DMS153 treated with DMSO at 0.1 percent for 48 hours (cell line): ENCODE measurements at regions not wholly inside any gene's neighbourhood (a gene's known extent, or its start where the extent isn't known, plus 50 kb on each side); places are given as distances from the start of the nearest gene placed in this dataset.

ENCODE experiments used
- DNase-seq: peaks from one replicate; lab custom pipeline; 2025; ENCODE audit not compliant: unreplicated experiment; lab: John Stamatoyannopoulos, UW

DNA sequence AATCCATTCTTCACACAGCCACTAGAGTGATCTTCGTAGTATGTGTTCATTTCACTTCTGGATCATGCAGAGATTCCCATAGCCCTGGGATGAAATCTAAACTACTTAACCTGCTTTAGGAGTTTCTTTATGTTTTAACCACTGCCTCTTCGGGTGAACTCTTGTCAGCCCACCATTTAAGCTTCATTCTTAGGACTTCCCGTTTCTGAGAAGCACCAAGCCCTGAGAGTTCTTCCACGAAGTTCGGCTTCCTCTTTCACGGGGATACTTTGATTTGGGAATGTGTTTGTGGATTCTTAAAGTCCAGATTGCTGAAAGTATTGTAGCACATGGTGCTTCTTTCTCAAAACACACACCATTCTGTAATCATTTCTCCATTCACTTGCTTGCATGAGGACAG is 205.0 kb downstream of the UBE2E3 start:
- DNase-seq, result no peak

DNA sequence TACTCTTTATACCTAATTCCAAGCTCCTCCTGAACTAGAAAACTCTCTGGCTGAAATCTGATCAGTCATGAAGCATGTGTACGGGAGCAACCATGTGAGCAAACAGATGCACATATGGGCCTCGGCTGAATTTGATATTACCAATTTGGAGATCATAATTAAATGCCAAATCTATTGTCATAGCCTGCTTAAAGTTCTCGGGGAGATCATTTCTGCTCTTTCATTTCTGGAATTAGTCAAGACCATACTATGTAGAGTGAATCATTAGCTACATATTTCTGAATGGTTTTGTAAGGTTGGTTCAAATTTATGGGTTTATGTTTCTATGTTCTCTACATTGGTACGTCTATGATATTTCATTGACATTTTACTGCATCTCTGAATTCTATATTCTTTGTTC is 205.5 kb downstream of the UBE2E3 start:
- DNase-seq, result no peak

DNA sequence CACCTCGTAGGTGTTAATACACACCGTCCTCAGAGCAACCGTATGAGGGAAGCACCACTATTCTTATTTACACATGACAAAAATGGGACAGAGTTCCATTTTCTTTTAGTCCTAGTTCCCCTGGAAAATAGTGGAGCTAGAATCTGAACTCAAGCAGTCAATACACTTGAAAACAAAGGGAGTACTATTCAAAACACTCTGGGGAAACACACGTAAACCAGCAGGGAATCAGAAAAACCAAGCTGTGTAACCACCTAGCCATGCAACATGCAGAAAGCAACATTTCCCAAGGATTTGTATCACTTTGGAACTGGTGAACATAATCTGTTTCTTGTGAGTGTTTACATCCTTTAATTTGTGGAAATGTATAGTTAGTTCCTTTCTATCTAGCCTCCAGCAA is 208.2 kb downstream of the UBE2E3 start:
- DNase-seq, result no peak

DNA sequence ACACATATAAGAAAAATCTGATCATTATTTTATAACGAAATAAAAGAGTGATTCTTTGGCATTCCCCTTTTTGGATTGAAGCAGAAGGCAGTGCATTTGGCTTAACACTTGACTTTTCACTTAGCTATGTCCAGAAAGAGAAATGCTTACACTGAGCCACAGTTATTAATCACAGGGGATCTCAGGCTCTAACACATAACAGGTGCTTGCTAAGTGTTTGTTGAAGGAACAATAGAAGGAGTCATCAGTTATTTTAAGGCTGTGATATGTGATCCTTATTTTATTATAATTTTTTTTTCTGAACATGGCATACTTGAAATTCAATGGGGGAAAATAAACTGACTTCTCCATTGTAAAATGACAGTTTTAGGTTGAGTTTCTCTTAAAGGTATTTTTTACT is 209.5 kb downstream of the UBE2E3 start:
- no peak for DNase-seq

DNA sequence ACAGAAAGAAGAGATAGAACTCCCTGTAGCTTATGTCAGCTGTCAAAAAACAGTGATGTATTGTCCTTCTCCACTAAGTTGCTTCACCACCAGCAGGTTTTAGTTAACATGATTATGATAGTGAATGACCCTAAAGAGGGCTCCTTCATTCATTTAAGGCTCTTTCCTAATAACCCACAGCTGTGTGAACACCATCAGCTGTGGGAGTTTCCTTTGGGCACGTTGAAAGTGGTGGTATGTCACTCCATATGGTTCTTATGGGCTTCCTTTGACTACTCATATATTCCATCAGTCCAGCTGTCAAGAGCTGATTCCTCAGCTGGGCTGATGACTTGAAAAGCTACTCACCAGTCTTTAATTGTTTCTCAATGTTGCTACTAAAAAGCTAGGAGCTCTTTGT is 210.3 kb downstream of the UBE2E3 start:
- no peak for DNase-seq

DNA sequence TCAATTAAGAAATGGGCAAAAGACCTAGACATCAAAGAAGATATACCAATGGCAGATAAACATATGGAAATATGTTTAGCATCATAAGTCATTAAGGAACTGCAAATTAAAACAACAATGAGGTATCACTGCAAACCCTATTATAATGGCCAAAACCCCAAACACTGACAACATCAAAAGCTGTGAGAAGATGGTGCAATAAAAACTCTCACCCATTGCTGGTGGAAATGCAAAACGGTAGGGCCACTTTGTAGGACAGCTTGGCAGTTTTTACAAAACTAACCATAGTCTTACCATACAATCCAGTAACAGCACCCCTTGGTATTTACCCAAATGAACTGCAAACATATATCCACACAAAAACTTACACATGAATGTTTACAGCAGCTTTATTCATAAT is 213.1 kb downstream of the UBE2E3 start:
- no peak for DNase-seq

DNA sequence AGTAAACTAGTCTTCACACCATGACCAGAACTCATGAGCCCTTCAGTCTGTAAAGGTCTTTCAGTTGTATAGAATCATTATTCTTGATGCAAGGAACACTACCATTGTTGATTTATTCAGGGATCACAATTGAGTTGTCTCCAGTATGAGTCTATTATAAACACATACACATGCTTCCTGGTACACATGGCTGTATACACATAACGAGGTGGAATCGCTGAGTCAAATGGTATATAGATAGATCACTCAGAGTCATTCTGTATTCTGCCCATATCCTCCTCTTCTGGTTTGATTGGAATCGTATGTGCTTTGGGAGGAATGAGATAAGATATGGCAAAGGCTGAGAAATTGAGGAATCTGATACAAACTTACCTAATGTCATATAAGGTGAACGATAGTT is 216.0 kb downstream of the UBE2E3 start:
- DNase-seq, result no peak

DNA sequence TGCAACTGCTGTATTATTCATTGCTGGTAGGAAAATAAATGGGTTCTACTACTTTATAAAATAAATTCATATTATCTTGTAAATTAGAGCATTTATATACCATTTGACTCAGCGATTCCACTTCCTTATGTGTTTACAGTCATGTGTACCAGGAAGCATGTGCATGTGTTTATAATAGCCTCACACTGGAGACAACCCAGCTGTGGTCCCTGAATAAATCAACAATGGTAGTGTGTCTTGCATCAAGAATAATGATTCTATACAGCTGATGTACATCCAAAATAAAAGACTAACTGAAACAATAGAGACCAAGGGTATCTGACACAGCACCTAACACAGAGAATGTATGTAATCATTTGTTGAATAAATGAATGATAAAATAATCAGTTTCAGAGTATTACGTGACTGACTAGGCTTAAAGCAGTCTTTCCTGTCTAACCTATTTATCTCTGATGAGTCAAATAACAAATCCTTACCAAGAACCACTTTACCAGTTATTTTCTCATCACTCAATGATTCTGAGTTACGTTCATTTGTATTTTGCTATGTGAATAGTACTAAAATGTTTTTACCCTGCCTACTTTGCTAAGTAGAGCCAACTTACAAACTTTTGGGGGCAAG is 216.8 kb downstream of the UBE2E3 start:
- DNase-seq, result no peak

DNA sequence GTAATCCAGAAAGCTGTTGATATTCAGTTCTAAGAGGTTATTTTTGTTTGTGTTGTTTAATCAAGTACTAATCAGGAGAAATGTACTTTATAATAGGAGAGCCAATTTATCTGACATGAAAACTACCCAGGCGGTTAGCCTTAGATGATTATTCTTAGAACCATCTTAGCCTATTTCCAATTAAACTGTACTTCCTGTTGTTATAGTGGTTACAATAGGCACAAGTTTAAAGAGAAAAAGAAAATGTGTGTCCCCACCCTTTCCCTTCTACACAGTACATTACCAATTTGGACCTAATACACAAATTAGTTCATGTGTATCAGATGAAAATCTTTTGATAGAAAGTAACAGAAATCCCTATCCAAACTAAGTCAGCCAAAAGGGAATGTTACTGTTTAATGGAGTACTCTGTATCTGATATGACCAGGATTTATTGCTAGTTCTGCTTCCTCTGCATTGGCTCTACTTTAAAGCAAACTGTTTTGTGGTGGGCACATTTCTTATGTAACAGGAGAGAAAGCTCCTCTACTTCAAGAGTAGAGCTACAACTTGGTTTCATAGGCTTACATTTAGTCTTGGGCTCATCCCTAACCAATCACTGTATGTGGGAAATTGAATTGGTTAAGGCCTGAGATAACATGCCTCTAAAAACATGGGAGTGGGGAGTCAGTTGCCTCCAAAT is 217.9 kb downstream of the UBE2E3 start:
- no peak for DNase-seq

DNA sequence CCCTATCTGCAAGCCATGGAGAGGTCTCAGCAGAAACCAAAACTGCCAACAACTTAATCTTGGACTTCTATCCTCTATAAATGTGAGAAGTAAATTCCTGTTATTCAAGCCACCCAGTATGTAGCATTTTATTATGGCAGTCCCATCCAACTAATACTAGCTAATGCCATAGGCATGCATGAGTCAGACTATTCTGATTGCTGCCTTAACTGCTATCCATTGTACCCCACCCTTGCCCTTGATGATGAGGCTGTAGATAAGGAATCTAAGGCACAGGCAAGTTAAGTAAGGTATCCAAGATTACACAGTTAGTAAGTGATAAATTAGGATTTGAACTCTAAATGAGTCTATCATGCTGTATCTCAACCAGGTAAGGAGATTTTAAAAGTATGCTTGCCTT is 223.0 kb downstream of the UBE2E3 start:
- no peak for DNase-seq

DNA sequence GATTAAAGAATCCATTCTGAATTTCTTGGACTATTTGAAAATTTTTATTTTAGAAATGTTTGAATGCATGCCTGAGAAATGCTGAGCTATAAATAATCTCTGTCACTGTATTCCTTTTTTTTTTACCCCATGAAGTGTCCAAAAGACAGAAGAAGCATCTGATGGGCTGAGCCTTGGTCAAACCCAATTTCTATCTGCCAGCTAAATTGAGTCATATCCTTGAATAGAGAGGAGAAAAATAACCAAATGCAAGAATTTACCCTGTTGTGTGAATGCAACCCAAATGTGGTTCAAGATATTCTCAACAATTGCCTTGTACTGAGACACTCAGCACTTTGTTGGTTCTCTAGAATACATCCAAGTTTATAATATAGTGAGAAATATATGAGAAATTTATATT is 223.5 kb downstream of the UBE2E3 start:
- DNase-seq, result no peak

DNA sequence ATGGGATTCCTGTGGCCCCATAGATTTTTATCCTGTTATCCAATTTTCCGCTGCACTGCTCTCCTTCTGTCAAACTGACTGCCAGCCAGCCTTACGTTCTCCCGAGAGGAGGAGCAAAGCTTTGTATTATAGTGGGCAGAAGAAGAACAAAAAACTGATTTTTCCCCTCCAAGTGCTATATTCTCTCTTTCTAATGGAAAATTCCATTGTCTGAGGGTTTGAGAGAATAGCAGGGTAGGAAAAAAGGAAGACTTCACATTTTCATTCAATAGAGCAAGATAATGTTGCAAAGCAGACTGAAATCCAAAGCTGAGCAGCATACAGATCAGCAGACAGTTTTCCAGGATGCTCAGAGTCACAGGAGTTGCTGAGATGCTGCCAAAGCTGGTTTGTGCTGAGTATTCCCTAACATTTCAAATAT is 238.0 kb downstream of the UBE2E3 start:
- DNase-seq, result no peak

DNA sequence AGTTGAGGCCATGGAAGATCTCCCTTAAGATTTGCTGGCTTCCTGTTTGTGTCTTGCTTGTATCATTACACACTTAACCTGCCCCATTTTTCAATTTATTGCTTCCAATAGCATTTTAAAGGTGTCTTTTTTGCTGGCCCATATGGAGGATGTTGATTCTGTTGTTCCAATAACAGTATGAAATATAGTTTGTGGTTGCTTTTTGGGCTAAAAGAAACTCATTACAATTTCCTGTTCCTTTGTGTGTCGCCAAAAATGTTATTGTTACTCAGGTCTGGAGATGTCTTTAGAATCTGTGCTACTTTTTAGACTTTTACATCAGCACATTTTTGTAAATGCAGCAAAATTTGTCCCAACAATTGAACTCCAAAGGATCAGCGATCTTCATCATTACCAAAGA is 234.0 kb upstream of the ITGA4 start:
- DNase-seq, result no peak

DNA sequence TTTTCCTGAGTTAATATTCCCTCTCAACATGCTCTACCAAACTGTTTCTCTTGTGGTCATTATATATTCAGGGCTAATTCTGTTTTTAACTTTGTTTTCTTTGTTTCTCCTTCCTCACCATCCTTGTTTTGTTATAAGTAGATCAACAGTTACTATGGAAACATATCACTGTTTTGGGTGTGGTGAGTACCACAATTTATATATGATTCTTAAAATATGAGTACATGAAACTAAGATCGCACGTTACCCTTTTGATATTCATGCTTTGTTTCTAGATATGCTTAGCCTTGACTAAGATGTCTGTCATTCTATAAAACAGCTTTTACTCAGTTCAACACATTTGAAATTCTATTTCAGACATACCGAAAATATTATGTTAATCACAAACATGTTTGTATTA is 232.3 kb upstream of the ITGA4 start:
- no peak for DNase-seq

DNA sequence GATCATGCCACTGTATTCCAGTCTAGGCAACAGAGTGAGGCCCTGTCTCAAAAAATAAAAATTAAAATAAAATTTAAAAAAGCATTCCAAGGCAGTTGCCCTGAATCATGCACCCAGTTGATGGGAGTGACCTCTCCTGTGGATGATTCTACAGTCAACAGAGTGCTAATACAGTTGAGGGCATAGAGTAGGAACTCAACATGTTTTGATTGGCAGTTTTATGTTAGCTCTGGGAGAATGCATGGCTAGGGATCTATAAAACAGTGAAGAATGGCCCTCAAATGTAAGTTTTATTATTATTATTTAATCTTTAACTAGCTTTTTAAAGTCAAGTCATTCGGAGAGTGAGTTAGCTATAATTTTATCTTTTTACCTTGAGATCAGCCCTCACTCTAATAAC is 228.5 kb upstream of the ITGA4 start:
- DNase-seq, result no peak

DNA sequence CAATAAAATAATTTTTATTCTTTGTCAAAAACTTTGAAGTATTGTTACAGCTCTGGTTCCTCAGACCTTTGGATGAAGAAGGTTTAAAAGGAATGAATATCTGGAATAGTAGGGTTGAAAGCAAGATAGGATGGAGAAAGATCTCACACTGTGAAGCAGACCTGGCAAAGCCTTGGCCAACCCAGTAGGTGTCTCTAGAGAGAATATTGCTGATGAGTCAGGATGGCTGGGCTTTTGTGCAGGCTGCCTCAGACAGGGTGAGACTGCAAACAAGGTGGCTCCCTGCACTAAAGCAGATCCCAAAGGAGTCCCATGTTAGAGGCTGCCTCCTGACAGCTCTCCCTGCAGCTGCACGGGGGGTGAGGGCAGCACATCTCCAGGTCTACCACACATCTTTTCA is 226.0 kb upstream of the ITGA4 start:
- no peak for DNase-seq

DNA sequence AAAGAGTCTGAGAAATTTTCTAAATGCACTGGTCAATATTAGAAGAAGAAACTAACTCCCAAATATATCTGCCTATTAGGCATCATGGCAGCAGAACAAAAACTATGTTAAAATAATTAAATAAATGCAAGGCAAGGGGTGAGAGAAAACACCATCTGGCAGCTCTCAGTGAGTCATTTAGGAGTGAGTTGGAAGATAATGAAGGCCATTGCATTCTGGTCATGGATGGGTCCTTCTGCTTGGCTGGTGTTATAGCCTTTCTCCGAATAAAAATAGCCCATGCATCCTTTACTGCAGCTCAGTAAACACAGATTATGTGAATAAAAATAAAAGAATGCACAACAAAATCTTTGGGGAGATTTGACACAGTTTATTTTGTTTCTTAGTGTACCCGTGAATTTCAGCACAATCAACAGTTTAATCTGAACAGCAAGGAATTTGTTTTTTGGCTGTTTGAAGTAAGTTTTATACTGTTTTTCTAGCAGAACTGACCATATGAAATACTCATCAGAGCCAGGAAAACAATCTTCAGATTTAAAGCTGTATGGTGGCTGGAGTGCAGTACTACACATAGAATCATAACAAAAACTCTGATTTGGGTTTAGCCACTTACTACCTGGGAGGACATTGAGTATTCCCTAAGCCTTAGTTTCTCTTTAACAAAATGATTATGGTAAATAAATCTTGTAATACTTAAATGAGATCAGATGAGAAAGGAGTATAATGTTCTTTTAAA is 225.1 kb upstream of the ITGA4 start:
- no peak for DNase-seq

DNA sequence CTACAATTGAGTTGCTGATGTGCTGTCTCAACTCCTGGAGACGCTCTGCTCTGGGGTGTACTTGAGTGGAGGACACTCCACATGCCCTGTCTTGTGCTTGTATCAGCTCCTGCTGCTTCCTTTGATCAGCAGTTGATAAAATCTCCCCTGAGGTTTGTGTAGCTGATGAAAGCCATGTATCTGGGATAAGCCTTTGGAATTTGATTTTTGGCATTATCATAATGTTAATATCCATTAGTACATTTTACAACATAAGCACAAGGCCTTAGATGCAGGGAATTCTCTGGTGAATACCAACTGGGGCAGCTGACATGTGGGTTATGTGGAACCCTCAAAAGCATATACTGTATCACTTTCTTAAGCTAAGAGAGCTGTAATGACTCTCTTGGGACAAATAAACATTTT is 222.7 kb upstream of the ITGA4 start:
- no peak for DNase-seq

DNA sequence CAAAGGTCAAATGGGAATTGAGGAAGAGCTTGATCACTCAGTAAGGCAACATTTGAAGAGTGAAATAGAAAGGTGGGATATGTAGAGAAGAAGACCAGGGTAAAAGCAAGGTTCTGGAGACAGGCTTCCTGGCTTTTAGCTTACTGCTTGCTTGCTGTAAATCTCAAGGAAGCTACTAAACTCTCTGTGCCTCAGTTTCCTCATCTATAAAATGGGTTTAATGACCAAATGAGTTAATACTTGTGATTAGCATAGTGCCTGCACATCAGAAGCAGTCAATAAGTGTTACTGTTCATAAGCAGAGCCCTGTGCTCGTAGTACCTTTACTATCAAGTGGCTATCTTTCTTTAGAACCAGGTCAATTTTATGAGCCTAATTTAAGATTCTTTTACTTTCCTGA is 222.2 kb upstream of the ITGA4 start:
- DNase-seq, result no peak

DNA sequence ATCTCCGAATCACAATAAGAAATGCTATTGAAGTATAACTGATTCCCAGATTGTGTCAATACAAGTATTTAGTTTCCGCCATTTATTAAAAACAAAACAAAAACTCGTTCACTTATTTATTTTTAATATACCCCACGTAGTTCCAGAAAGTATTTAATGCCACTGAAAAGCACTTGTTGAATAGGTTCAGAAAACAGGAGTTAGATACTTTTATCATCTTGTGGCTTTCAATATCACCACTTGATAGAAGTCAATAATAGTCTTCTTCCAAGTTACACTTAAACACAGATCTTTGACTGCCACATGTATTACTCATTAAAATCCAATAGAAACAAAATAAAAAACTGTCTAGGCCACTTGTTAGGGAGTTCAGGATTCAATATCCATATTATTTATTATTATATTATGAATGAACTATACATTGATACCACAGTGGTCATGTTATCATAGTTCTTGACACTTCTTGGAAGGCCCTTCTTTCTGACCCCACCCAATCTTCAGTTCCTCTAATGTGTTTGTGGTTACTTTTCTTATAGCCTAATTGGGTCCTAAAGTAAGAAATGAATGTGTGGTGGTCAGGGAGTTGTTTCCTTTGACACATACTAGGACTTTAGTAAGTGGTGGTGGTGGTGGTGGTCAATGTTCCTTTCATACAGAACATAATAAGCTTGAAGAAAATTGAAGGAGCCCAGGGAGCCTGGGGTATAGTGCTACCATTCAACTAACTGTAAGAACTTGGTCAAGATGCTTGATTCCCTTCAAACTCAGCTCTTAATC is 221.3 kb upstream of the ITGA4 start:
- no peak for DNase-seq

DNA sequence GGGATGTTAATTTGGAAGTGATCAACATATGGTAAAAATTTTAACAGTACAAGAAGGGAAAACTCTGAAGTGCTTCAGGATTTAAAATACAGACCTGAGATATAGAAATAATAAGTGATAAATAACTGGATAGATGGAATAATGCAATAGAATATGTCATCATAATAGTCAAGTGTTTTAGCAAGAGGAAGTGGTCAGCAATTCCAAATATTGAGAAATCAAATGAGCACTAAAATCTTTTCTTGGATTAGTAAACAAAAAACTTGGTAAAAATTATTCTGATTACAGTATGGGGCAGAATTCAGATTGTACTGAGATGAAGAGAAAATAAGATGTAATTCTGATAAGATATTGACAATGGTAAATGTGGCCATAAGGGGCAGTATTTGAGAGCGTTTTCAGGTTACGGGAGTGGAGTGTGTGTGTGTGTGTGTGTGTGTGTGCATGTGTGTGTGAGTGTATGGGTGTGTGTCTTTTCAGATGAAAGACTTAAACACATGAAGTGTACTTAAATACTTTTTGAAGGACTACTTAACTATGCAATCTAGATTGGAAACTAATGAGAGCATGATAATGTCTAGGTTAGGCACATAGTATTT is 217.9 kb upstream of the ITGA4 start:
- DNase-seq, result no peak
